IPS-20b (cell line): ENCODE measurements at regions not wholly inside any gene's neighbourhood (a gene's known extent, or its start where the extent isn't known, plus 50 kb on each side); places are given as distances from the start of the nearest gene placed in this dataset.

ENCODE experiments used
- H3K27ac ChIP-seq: one replicate; pipeline ENCODE4 v1.5.1; 2013; ENCODE audit warnings: low read length
- H3K27me3 ChIP-seq: 2 replicates; pipeline ENCODE4 v1.6.1; 2013; ENCODE audit warnings: mild to moderate bottlenecking, low read length, inconsistent platforms; ENCODE audit not compliant: insufficient read depth
- H3K36me3 ChIP-seq: 2 replicates; pipeline ENCODE4 v1.6.1; 2013; ENCODE audit warnings: low read depth, mild to moderate bottlenecking, inconsistent platforms, low read length, moderate library complexity; ENCODE audit not compliant: insufficient read depth
- H3K4me1 ChIP-seq: 2 replicates; pipeline ENCODE4 v1.6.1; 2013; ENCODE audit warnings: mild to moderate bottlenecking, control low read depth, inconsistent platforms, low read length, moderate library complexity; ENCODE audit not compliant: insufficient read depth
- H3K4me3 ChIP-seq: 2 replicates; pipeline ENCODE4 v1.5.1; 2013; ENCODE audit warnings: mild to moderate bottlenecking, low read length, inconsistent platforms
- H3K9ac ChIP-seq: 2 replicates; pipeline ENCODE4 v1.6.1; 2013; ENCODE audit warnings: low read depth, mild to moderate bottlenecking, inconsistent platforms, low read length, moderate library complexity
- H3K9me3 ChIP-seq: 2 replicates; pipeline ENCODE4 v1.6.1; 2013; ENCODE audit warnings: mild to moderate bottlenecking, low read depth, low read length, inconsistent platforms; ENCODE audit not compliant: insufficient read depth

GRCh38 chr7:19247017-19247416 lies 101.8 kb upstream of the FERD3L start:
- Histone ChIP-seq H3K9me3 (no peaks in the 10 kb centered on the region), H3K27ac (no peak overlapping the region), H3K4me3 (no peak overlapping the region), H3K4me1 (no peaks in the 10 kb centered on the region), H3K36me3 (no peaks in the 10 kb centered on the region), H3K9ac (no peak overlapping the region), H3K27me3 (no peaks in the 10 kb centered on the region)

GRCh38 chr7:19242246-19242645 lies 97.0 kb upstream of the FERD3L start:
- H3K36me3 ChIP-seq: no peaks in the 10 kb centered on the region
- H3K27ac ChIP-seq: no peak overlapping the region
- no peak overlapping the region for H3K9ac ChIP-seq
- H3K4me3 ChIP-seq: no peak overlapping the region
- H3K4me1 ChIP-seq: no peaks in the 10 kb centered on the region
- H3K9me3 ChIP-seq: no peaks in the 10 kb centered on the region
- no peaks in the 10 kb centered on the region for H3K27me3 ChIP-seq

- Histone ChIP-seq H3K4me3 (no peak overlapping the region), H3K36me3 (no peaks in the 10 kb centered on the region), H3K9me3 (no peaks in the 10 kb centered on the region), H3K27me3 (no peaks in the 10 kb centered on the region), H3K9ac (no peak overlapping the region), H3K4me1 (no peaks in the 10 kb centered on the region), H3K27ac (no peak overlapping the region)
These were observed 94.7 kb upstream of the FERD3L start for GRCh38 chr7:19239951-19240350.

GRCh38 chr7:19235680-19236079 lies 90.5 kb upstream of the FERD3L start:
- Histone ChIP-seq H3K36me3 (no peaks in the 10 kb centered on the region), H3K4me3 (no peak overlapping the region), H3K27me3 (no peaks in the 10 kb centered on the region), H3K9me3 (no peaks in the 10 kb centered on the region), H3K27ac (no peak overlapping the region), H3K9ac (no peak overlapping the region), H3K4me1 (no peaks in the 10 kb centered on the region)

- no peaks in the 10 kb centered on the region for H3K36me3 ChIP-seq
- H3K9me3 ChIP-seq: no peaks in the 10 kb centered on the region
- no peaks in the 10 kb centered on the region for H3K4me1 ChIP-seq
- no peak overlapping the region for H3K4me3 ChIP-seq
- H3K9ac ChIP-seq: no peak overlapping the region
- H3K27me3 ChIP-seq: no peaks in the 10 kb centered on the region
- no peak overlapping the region for H3K27ac ChIP-seq
These were observed 79.7 kb upstream of the FERD3L start for GRCh38 chr7:19224951-19225350.

- Histone ChIP-seq H3K9ac (no peak overlapping the region), H3K27ac (no peak overlapping the region), H3K4me1 (no peaks in the 10 kb centered on the region), H3K27me3 (no peaks in the 10 kb centered on the region), H3K4me3 (no peak overlapping the region), H3K9me3 (no peaks in the 10 kb centered on the region), H3K36me3 (no peaks in the 10 kb centered on the region)
These were observed 70.2 kb upstream of the FERD3L start for GRCh38 chr7:19215412-19215811.

- H3K9me3 ChIP-seq: no peaks in the 10 kb centered on the region
- H3K27me3 ChIP-seq: no peaks in the 10 kb centered on the region
- H3K9ac ChIP-seq: no peak overlapping the region
- no peak overlapping the region for H3K4me3 ChIP-seq
- no peak overlapping the region for H3K27ac ChIP-seq
- H3K4me1 ChIP-seq: no peaks in the 10 kb centered on the region
- H3K36me3 ChIP-seq: no peaks in the 10 kb centered on the region
These were observed 68.5 kb upstream of the FERD3L start for GRCh38 chr7:19213746-19214145.

GRCh38 chr7:19210893-19211413 lies 65.7 kb upstream of the FERD3L start:
- Histone ChIP-seq H3K36me3 (no peaks in the 10 kb centered on the region), H3K4me1 (no peaks in the 10 kb centered on the region), H3K4me3 (no peak overlapping the region), H3K9me3 (no peaks in the 10 kb centered on the region), H3K27me3 (no peaks in the 10 kb centered on the region), H3K27ac (no peak overlapping the region), H3K9ac (no peak overlapping the region)

- H3K4me3 ChIP-seq: no peak overlapping the region
- no peak overlapping the region for H3K9ac ChIP-seq
- no peaks in the 10 kb centered on the region for H3K36me3 ChIP-seq
- no peaks in the 10 kb centered on the region for H3K4me1 ChIP-seq
- H3K9me3 ChIP-seq: no peaks in the 10 kb centered on the region
- no peaks in the 10 kb centered on the region for H3K27me3 ChIP-seq
- H3K27ac ChIP-seq: no peak overlapping the region
These were observed 64.0 kb upstream of the FERD3L start for GRCh38 chr7:19209166-19209696.

- H3K4me3 ChIP-seq: no peak overlapping the region
- H3K36me3 ChIP-seq: no peaks in the 10 kb centered on the region
- no peaks in the 10 kb centered on the region for H3K27me3 ChIP-seq
- no peaks in the 10 kb centered on the region; the same call in 1 of the 2 replicates for H3K4me1 ChIP-seq
- H3K27ac ChIP-seq: no peak overlapping the region
- no peak overlapping the region for H3K9ac ChIP-seq
- H3K9me3 ChIP-seq: no peaks in the 10 kb centered on the region
These were observed 61.5 kb upstream of the FERD3L start for GRCh38 chr7:19206721-19207120.

GRCh38 chr7:19203686-19204085 lies 58.5 kb upstream of the FERD3L start:
- no peak overlapping the region for H3K9ac ChIP-seq
- no peaks in the 10 kb centered on the region for H3K36me3 ChIP-seq
- H3K4me1 ChIP-seq: no peaks in the 10 kb centered on the region; the same call in 1 of the 2 replicates
- H3K4me3 ChIP-seq: no peak overlapping the region
- H3K27ac ChIP-seq: no peak overlapping the region
- no peaks in the 10 kb centered on the region for H3K9me3 ChIP-seq
- H3K27me3 ChIP-seq: no peaks in the 10 kb centered on the region

- Histone ChIP-seq H3K9ac (no peak overlapping the region), H3K4me1 (no peaks in the 10 kb centered on the region; the same call in 1 of the 2 replicates), H3K27ac (no peak overlapping the region), H3K27me3 (no peaks in the 10 kb centered on the region), H3K9me3 (no peaks in the 10 kb centered on the region), H3K4me3 (no peak overlapping the region), H3K36me3 (no peaks in the 10 kb centered on the region)
These were observed 57.4 kb upstream of the FERD3L start for GRCh38 chr7:19202599-19202998.
